Suppressor macrophage (primary cell): ENCODE measurements at regions not wholly inside any gene's neighbourhood (a gene's known extent, or its start where the extent isn't known, plus 50 kb on each side); places are given as distances from the start of the nearest gene placed in this dataset.
"Not testable (repeated sequence)": the region's sequence is repeated elsewhere in the genome, so short reads cannot be mapped to it uniquely, and the experiment has no call there.

Experiments used
- DNase-seq, 4 experiments: peaks; one replicate each; pipeline ENCODE4 v3.0.0-alpha.2; 2020 to 2022

- DNase-seq, result no peak
Measured at GRCh38 chr1:22196041-22196440, 53.1 kb upstream of the WNT4 start.

- DNase-seq, result no peak
Measured at GRCh38 chr1:22196641-22197040, 53.7 kb upstream of the WNT4 start.

- no peak for DNase-seq
Measured at GRCh38 chr1:22197644-22198043, 54.7 kb upstream of the WNT4 start.

- no peak for DNase-seq
Measured at GRCh38 chr1:22201023-22201422, 58.1 kb upstream of the WNT4 start.

GRCh38 chr1:22203335-22203734 is 60.4 kb upstream of the WNT4 start:
- DNase-seq, result no peak

GRCh38 chr1:22204057-22204840 is 61.4 kb upstream of the WNT4 start:
- DNase-seq, result no peak

GRCh38 chr1:22204989-22205913 is 62.4 kb upstream of the WNT4 start:
- no peak for DNase-seq

- DNase-seq, result no peak
Measured at GRCh38 chr1:22206551-22207125, 63.7 kb upstream of the WNT4 start.

- no peak for DNase-seq
Measured at GRCh38 chr1:22207511-22208267, 64.8 kb upstream of the WNT4 start.

- no peak for DNase-seq
Measured at GRCh38 chr1:22208268-22208972, 65.5 kb upstream of the WNT4 start.

- DNase-seq, result no peak
Measured at GRCh38 chr1:22208973-22209378, 66.1 kb upstream of the WNT4 start.

GRCh38 chr1:22210176-22210575 is 67.3 kb upstream of the WNT4 start:
- DNase-seq, result no peak

GRCh38 chr1:22210636-22211035 is 67.7 kb upstream of the WNT4 start:
- no peak for DNase-seq

GRCh38 chr1:22211459-22211858 is 68.6 kb upstream of the WNT4 start:
- not testable (repeated sequence) for DNase-seq

GRCh38 chr1:22212400-22213233 is 69.7 kb upstream of the WNT4 start:
- no peak for DNase-seq

- no peak for DNase-seq
Measured at GRCh38 chr1:22216210-22216883, 73.5 kb upstream of the WNT4 start.

- DNase-seq, result no peak
Measured at GRCh38 chr1:22216966-22217365, 74.1 kb upstream of the WNT4 start.

GRCh38 chr1:22217811-22218460 is 75.0 kb upstream of the WNT4 start:
- DNase-seq, result no peak

GRCh38 chr1:22218618-22219250 is 75.8 kb upstream of the WNT4 start:
- DNase-seq, result no peak
